Ecto neural progenitor cell (in vitro differentiated cells): ENCODE measurements at regions not wholly inside any gene's neighbourhood (a gene's known extent, or its start where the extent isn't known, plus 50 kb on each side); places are given as distances from the start of the nearest gene placed in this dataset.

ENCODE experiments used
- DNase-seq: peaks from one replicate; pipeline ENCODE4 v3.0.0-alpha.2; 2018; ENCODE audit warnings: low spot score

- no peak for DNase-seq
These were observed 598.3 kb downstream of the SPRY1 start for GRCh38 chr4:123994917-123995316.

GRCh38 chr4:123995936-123996335 is 599.3 kb downstream of the SPRY1 start:
- DNase-seq = no peak

GRCh38 chr4:123996718-123997510 is 600.3 kb downstream of the SPRY1 start:
- peak; percentile 62 for DNase-seq

GRCh38 chr4:123997776-123998449 is 601.3 kb downstream of the SPRY1 start:
- no peak for DNase-seq

- no peak for DNase-seq
These were observed 603.6 kb downstream of the SPRY1 start for GRCh38 chr4:124000233-124000632.

GRCh38 chr4:124015766-124016165 is 619.2 kb downstream of the SPRY1 start:
- DNase-seq = no peak

- no peak for DNase-seq
These were observed 620.7 kb downstream of the SPRY1 start for GRCh38 chr4:124017185-124017785.

GRCh38 chr4:124018383-124019317 is 622.1 kb downstream of the SPRY1 start:
- no peak for DNase-seq

GRCh38 chr4:124019749-124020549 is 623.4 kb downstream of the SPRY1 start:
- DNase-seq = no peak

GRCh38 chr4:124025000-124025399 is 628.4 kb downstream of the SPRY1 start:
- no peak for DNase-seq

- DNase-seq = no peak
These were observed 628.8 kb downstream of the SPRY1 start for GRCh38 chr4:124025428-124025827.

GRCh38 chr4:124028182-124028581 is 631.6 kb downstream of the SPRY1 start:
- DNase-seq = no peak

GRCh38 chr4:124030147-124030546 is 633.6 kb downstream of the SPRY1 start:
- no peak for DNase-seq

- DNase-seq = no peak
These were observed 635.4 kb downstream of the SPRY1 start for GRCh38 chr4:124032035-124032434.

GRCh38 chr4:124035364-124036041 is 638.9 kb downstream of the SPRY1 start:
- DNase-seq = no peak

- DNase-seq = no peak
These were observed 640.6 kb downstream of the SPRY1 start for GRCh38 chr4:124037236-124037635.

- no peak for DNase-seq
These were observed 647.7 kb downstream of the SPRY1 start for GRCh38 chr4:124044330-124044729.

- DNase-seq = no peak
These were observed 648.3 kb downstream of the SPRY1 start for GRCh38 chr4:124044867-124045266.

GRCh38 chr4:124046190-124046589 is 649.6 kb downstream of the SPRY1 start:
- DNase-seq = no peak

- no peak for DNase-seq
These were observed 657.4 kb downstream of the SPRY1 start for GRCh38 chr4:124053872-124054538.
